ENCODE measurements at regions not wholly inside any gene's neighbourhood (a gene's known extent, or its start where the extent isn't known, plus 50 kb on each side); places are given as distances from the start of the nearest gene placed in this dataset.

DNA sequence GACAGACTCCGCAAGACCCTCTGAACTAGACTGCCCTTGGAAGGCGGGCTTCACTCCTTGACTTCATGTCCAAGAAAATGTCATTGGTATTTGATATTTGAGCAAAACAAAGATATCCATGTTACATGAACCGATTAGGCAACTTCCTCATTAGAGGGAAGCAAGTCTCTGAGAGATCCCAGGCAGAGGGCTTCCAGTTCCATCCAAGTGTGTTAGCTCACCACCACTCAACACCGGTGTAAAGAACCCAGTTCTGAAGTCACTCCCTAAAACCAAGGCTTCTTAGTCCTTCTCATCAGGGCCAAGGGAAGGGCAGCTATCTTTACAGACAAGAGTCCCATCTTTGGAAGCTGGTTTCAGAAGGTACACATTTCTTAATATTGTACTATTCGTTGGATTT, 87.2 kb upstream of the CDKN3 start:
- H3K9me3 Mint-ChIP-seq (ENCODE audit: low read depth), result no peaks in the 10 kb centered on the region
- no peak overlapping the region for H3K4me3 Mint-ChIP-seq
- H3K4me1 Mint-ChIP-seq, result no peaks in the 10 kb centered on the region
- no peak for DNase-seq
- no peaks in the 10 kb centered on the region for H3K36me3 Mint-ChIP-seq (ENCODE audit: low read depth)
- peaks cover 7% of the 10 kb centered on the region for H3K27me3 Mint-ChIP-seq
- CTCF ChIA-PET, result no interaction called here
- H3K27ac Mint-ChIP-seq, result no peak overlapping the region
- intact Hi-C loops (cut with DNase I, micrococcal nuclease), result no loop called here
- ATAC-seq, result no peak
- POLR2A ChIA-PET, result no interaction called here

- ATAC-seq (no peak), DNase-seq (no peak)
- Mint-ChIP-seq H3K36me3 (ENCODE audit: low read depth) (no peaks in the 10 kb centered on the region), H3K27ac (no peak overlapping the region), H3K27me3 (peaks cover 6% of the 10 kb centered on the region), H3K9me3 (ENCODE audit: low read depth) (no peaks in the 10 kb centered on the region), H3K4me1 (no peaks in the 10 kb centered on the region), H3K4me3 (no peak overlapping the region)
- intact Hi-C loops (cut with DNase I, micrococcal nuclease), result no loop called here
- ChIA-PET CTCF (interaction anchor here (0.6 to 1.1 kb wide), 2 partner anchors 19 to 223 kb away, joined by 3 read pairs; no protein-coding TSS in a partner anchor), POLR2A (no interaction called here)
Observed at GRCh38 chr14:54310151-54310850, 86.5 kb upstream of the CDKN3 start.

DNA sequence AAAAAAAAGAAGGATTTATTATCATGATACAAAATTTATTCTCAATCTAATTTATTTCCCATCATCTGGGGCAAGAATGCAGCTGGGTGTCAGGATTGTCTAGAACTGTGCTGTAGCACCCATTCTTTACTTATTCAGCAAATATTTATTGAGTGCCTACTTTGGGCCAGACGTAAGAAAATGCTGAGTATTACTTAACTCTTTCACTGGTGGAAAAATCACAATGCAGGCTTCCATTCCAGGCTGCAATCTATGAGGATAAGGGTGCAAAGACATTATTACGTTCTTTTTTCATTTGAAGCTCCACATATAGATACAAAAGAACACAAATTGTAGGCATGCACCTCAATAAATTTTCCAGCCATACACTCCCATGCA, 86.0 kb upstream of the CDKN3 start:
- Mint-ChIP-seq H3K27ac (no peak overlapping the region), H3K4me1 (no peaks in the 10 kb centered on the region), H3K36me3 (ENCODE audit: low read depth) (no peaks in the 10 kb centered on the region), H3K27me3 (peaks cover 4% of the 10 kb centered on the region), H3K4me3 (no peak overlapping the region), H3K9me3 (ENCODE audit: low read depth) (no peaks in the 10 kb centered on the region)
- no peak for DNase-seq
- POLR2A ChIA-PET, result no interaction called here
- CTCF ChIA-PET, result interaction anchor here (0.6 to 1.1 kb wide), 2 partner anchors 18 to 224 kb away, joined by 3 read pairs; no protein-coding TSS in a partner anchor
- no peak for ATAC-seq
- intact Hi-C loops (cut with DNase I, micrococcal nuclease), result no loop called here

- Mint-ChIP-seq H3K27me3 (peaks cover 4% of the 10 kb centered on the region), H3K4me1 (no peaks in the 10 kb centered on the region), H3K9me3 (ENCODE audit: low read depth) (no peaks in the 10 kb centered on the region), H3K4me3 (no peak overlapping the region), H3K36me3 (ENCODE audit: low read depth) (no peaks in the 10 kb centered on the region), H3K27ac (no peak overlapping the region)
- POLR2A ChIA-PET, result no interaction called here
- ATAC-seq (no peak), DNase-seq (no peak)
- intact Hi-C loops (cut with DNase I, micrococcal nuclease), result no loop called here
- CTCF ChIA-PET, result no interaction called here
Observed at GRCh38 chr14:54312166-54312801, 84.5 kb upstream of the CDKN3 start.

- intact Hi-C loops (cut with DNase I, micrococcal nuclease), result no loop called here
Observed at GRCh38 chr14:54314365-54315104, 82.3 kb upstream of the CDKN3 start.

GRCh38 chr14:54316652-54317051, 80.2 kb upstream of the CDKN3 start:
- ChIA-PET POLR2A (no interaction called here), CTCF (interaction anchor here (0.6 kb wide), 1 partner anchor 27 kb away, joined by 3 read pairs; no protein-coding TSS in a partner anchor)
- DNase-seq (no peak), ATAC-seq (no peak)
- intact Hi-C loops (cut with DNase I, micrococcal nuclease), result no loop called here
- no peak overlapping the region for H3K27ac Mint-ChIP-seq
- H3K9me3 Mint-ChIP-seq (ENCODE audit: low read depth), result no peaks in the 10 kb centered on the region
- H3K4me3 Mint-ChIP-seq, result no peak overlapping the region
- H3K36me3 Mint-ChIP-seq (ENCODE audit: low read depth), result no peaks in the 10 kb centered on the region
- peaks cover 2% of the 10 kb centered on the region for H3K27me3 Mint-ChIP-seq
- no peaks in the 10 kb centered on the region for H3K4me1 Mint-ChIP-seq

More at GRCh38 chr14:54314365-54315104, 82.3 kb upstream of the CDKN3 start:
- ATAC-seq (no peak), DNase-seq (no peak)
- Mint-ChIP-seq H3K27me3 (peaks cover 4% of the 10 kb centered on the region), H3K27ac (no peak overlapping the region), H3K36me3 (ENCODE audit: low read depth) (no peaks in the 10 kb centered on the region), H3K4me3 (no peak overlapping the region), H3K9me3 (ENCODE audit: low read depth) (no peaks in the 10 kb centered on the region), H3K4me1 (no peaks in the 10 kb centered on the region)
- ChIA-PET POLR2A (no interaction called here), CTCF (interaction anchor here (0.7 kb wide), 1 partner anchor 106 kb away, joined by 3 read pairs; no protein-coding TSS in a partner anchor)

GRCh38 chr14:54317391-54317790, 79.4 kb upstream of the CDKN3 start:
- peaks cover 2% of the 10 kb centered on the region for H3K27me3 Mint-ChIP-seq
- intact Hi-C loops (cut with DNase I, micrococcal nuclease), result no loop called here
- DNase-seq (no peak), ATAC-seq (no peak)
- H3K27ac Mint-ChIP-seq, result no peak overlapping the region
- H3K9me3 Mint-ChIP-seq (ENCODE audit: low read depth), result no peaks in the 10 kb centered on the region
- no peak overlapping the region for H3K4me3 Mint-ChIP-seq
- no peaks in the 10 kb centered on the region for H3K36me3 Mint-ChIP-seq (ENCODE audit: low read depth)
- CTCF ChIA-PET, result interaction anchor here (0.7 to 1.5 kb wide), 2 partner anchors 31 to 321 kb away, joined by 3 read pairs; no protein-coding TSS in a partner anchor
- no peaks in the 10 kb centered on the region for H3K4me1 Mint-ChIP-seq
- POLR2A ChIA-PET, result no interaction called here

- Mint-ChIP-seq H3K36me3 (ENCODE audit: low read depth) (no peaks in the 10 kb centered on the region), H3K4me3 (no peak overlapping the region), H3K4me1 (no peaks in the 10 kb centered on the region), H3K9me3 (ENCODE audit: low read depth) (no peaks in the 10 kb centered on the region), H3K27me3 (peaks cover 12% of the 10 kb centered on the region), H3K27ac (no peak overlapping the region)
- CTCF ChIA-PET, result interaction anchor here (0.7 kb wide), 1 partner anchor 207 kb away, joined by 5 read pairs; no protein-coding TSS in a partner anchor
- DNase-seq (no peak), ATAC-seq (no peak)
- intact Hi-C loops (cut with DNase I, micrococcal nuclease), result no loop called here
- POLR2A ChIA-PET, result no interaction called here
Observed at GRCh38 chr14:54322246-54322645, 74.6 kb upstream of the CDKN3 start.

DNA sequence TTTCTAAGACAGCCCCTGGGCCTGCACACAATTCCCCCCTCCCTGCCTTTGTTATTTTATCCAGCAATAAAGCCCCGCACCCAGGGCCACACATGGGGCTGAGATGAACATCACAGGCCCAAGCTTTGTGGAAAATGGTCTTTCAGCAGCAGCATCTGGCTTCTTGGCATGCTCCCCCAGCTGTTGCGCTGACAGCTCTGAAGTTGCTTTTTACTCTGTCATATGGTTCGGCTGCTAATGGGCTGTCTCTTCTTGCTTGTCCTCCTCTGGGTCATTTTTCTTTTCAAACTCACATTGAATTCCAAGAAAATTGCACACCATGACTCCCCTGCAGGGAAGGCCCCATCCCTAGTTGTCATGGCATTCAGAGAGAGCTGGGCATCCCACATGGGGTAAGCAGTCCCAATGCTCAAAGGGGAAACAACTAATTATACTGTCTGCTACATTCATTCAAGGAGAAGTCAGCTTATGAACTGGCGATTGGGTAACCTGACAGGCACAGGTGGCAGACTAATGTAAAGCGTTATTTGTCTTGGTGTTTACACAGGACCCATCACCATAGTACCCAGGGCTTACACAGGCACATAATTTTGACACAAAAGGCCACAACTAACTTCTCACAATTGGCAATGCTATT, 74.0 kb upstream of the CDKN3 start:
- intact Hi-C loops (cut with DNase I, micrococcal nuclease), result no loop called here
- Mint-ChIP-seq H3K27me3 (peaks cover 14% of the 10 kb centered on the region), H3K4me1 (no peaks in the 10 kb centered on the region), H3K36me3 (ENCODE audit: low read depth) (no peaks in the 10 kb centered on the region), H3K9me3 (ENCODE audit: low read depth) (no peaks in the 10 kb centered on the region), H3K4me3 (no peak overlapping the region), H3K27ac (no peak overlapping the region)
- no peak for DNase-seq
- ChIA-PET CTCF (interaction anchor here (0.7 kb wide), 1 partner anchor 207 kb away, joined by 5 read pairs; no protein-coding TSS in a partner anchor), POLR2A (no interaction called here)
- no peak for ATAC-seq

- ChIA-PET POLR2A (no interaction called here), CTCF (no interaction called here)
- ATAC-seq (no peak), DNase-seq (no peak)
- peaks cover 29% of the 10 kb centered on the region for H3K27me3 Mint-ChIP-seq
- H3K4me3 Mint-ChIP-seq, result no peak overlapping the region
- H3K9me3 Mint-ChIP-seq (ENCODE audit: low read depth), result no peaks in the 10 kb centered on the region
- intact Hi-C loops (cut with DNase I, micrococcal nuclease), result loop anchor here in 1 of 2 experiments (5.0 kb wide), 1 partner anchor 788 kb away; no protein-coding TSS in a partner anchor
- H3K36me3 Mint-ChIP-seq (ENCODE audit: low read depth), result no peaks in the 10 kb centered on the region
- no peak overlapping the region for H3K27ac Mint-ChIP-seq
- no peaks in the 10 kb centered on the region for H3K4me1 Mint-ChIP-seq
Observed at GRCh38 chr14:54325766-54326165, 71.0 kb upstream of the CDKN3 start.

- intact Hi-C loops (cut with DNase I, micrococcal nuclease), result loop anchor here in 1 of 2 experiments (5.0 kb wide), 1 partner anchor 792 kb away; no protein-coding TSS in a partner anchor
- no peak for ATAC-seq
- peak; percentile 43 for DNase-seq
- Mint-ChIP-seq H3K36me3 (ENCODE audit: low read depth) (no peaks in the 10 kb centered on the region), H3K4me3 (no peak overlapping the region), H3K27me3 (peaks cover 29% of the 10 kb centered on the region), H3K9me3 (ENCODE audit: low read depth) (no peaks in the 10 kb centered on the region), H3K27ac (no peak overlapping the region), H3K4me1 (no peaks in the 10 kb centered on the region)
- ChIA-PET CTCF (interaction anchor here (0.5 to 1.8 kb wide), 19 partner anchors 8 to 1823 kb away, joined by 3 to 16 read pairs (median 3); no protein-coding TSS in a partner anchor), POLR2A (no interaction called here)
Observed at GRCh38 chr14:54329082-54329695, 67.6 kb upstream of the CDKN3 start.
